22Rv1 (cell line): ENCODE measurements at regions not wholly inside any gene's neighbourhood (a gene's known extent, or its start where the extent isn't known, plus 50 kb on each side); places are given as distances from the start of the nearest gene placed in this dataset.

Experiments
- CTCF ChIP-seq: fragments of 450-650 bp; IDR thresholded peaks from 2 replicates; pipeline ENCODE4 v1.5.1; 2017; ENCODE audit warnings: mild to moderate bottlenecking
- ZFX ChIP-seq: fragments of 450-650 bp; IDR thresholded peaks from 2 replicates; pipeline ENCODE4 v1.6.1; 2017; ENCODE audit warnings: antibody characterized with exemption, borderline replicate concordance

GRCh38 chr6:1477432-1478090, 88.2 kb downstream of the FOXF2 start:
- no peak for TF ChIP-seq CTCF
- no peak for TF ChIP-seq ZFX
